ENCODE measurements at regions not wholly inside any gene's neighbourhood (a gene's known extent, or its start where the extent isn't known, plus 50 kb on each side); places are given as distances from the start of the nearest gene placed in this dataset.

DNA sequence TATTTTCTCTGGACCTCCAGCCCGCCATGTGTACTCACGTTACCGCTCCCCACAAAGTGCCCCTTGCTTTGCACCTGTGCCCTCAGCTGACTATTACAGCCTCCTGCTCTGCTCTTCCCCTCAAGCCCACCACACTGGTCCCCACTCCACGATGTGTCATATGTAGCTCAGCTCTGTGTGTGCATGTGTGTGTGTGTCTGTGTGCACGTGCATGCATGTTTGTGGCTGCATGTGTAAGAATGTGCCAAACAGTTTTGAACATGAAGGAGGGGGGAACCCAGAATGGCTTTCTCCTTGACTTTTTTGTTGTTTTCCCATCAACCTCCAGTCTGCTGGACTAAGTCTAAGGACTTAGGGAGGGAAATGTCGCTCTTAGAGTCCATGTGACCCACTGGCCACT is 54.8 kb upstream of the BTRC start:
- no peak for DNase-seq

DNA sequence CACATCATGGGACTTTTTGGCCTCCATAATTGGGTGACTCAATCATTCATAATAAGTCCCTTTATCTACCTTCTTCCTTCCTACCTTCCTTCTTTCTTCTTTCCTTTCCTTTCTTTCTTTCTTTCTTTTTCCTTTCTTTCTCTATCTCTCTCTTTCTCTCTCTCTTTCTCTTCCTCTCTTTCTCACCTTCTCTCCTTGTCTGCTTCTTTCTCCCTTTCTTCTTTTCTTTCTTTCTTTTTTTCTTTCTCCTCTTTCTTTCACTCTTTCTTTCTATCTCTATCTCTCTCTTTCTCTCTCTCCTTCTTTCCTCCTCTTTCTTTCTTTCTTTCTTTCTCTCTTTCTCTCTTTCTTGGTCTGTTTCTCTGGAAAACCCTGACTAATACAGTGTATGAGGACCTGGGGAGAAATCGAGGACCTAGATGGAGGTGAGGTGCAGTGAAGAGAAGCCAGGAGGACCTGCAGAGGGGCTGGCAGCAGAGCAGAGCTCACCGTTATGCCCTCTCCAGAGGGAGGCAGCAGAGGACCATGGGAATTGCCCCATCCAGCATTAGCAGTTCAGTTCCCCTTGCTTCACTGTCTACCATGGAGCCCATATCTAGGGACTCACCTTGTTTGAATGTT is 52.7 kb upstream of the BTRC start:
- peak; percentile 6 for DNase-seq

DNA sequence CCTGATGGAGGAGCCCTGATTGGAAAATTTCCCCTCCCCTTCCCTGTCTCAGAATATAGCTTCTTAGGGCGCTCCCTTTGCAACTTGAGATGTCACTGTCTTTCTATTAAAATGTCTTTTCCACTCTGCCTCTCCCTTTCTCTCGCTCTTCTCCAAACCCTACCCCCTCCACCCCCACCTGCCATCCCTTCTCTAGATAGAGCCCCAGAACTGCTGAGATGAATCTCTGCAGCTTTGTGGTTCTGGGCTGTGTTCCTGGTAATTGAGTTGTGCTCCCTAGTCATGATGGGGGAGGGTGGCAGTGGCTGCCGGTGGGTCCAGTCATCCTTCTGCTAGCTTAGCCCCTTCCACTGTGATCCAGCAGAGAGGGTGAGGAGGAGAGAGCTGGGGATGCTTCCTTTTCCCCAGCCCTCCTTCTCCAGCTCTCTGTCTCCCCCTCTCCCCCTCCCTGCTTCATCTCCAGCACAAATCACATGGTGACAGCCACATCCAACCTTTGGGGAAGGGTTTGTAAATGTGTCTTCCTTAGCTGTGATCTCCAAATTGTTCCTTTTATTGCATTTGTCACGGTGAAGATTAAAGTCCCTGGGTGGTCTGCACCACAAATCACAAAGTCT is 50.8 kb upstream of the BTRC start:
- no peak for DNase-seq

Measured in NCI-H446 treated with DMSO at 0.1 percent for 48 hours (cell line).